HT1080 (cell line): ENCODE measurements at regions not wholly inside any gene's neighbourhood (a gene's known extent, or its start where the extent isn't known, plus 50 kb on each side); places are given as distances from the start of the nearest gene placed in this dataset.
"Not testable (repeated sequence)": the region's sequence is repeated elsewhere in the genome, so short reads cannot be mapped to it uniquely, and the experiment has no call there.

ENCODE experiments used
- DNase-seq: peaks from one replicate; pipeline ENCODE4 v3.0.0-alpha.2; 2015; ENCODE audit warnings: low read depth

- DNase-seq: peak; percentile 67
Observed at GRCh38 chr18:4544142-4544541, 89.0 kb upstream of the DLGAP1 start.

- DNase-seq: no peak
Observed at GRCh38 chr18:4543711-4544110, 88.6 kb upstream of the DLGAP1 start.

- no peak for DNase-seq
Observed at GRCh38 chr18:4541588-4541987, 86.5 kb upstream of the DLGAP1 start.

GRCh38 chr18:4536447-4536846, 81.3 kb upstream of the DLGAP1 start:
- DNase-seq: no peak

GRCh38 chr18:4528405-4528804, 73.3 kb upstream of the DLGAP1 start:
- DNase-seq: no peak

GRCh38 chr18:4527826-4528225, 72.7 kb upstream of the DLGAP1 start:
- not testable (repeated sequence) for DNase-seq

GRCh38 chr18:4524096-4524495, 69.0 kb upstream of the DLGAP1 start:
- DNase-seq: no peak

GRCh38 chr18:4511166-4511565, 56.1 kb upstream of the DLGAP1 start:
- DNase-seq: no peak

- DNase-seq: no peak
Observed at GRCh38 chr18:4510711-4511110, 55.6 kb upstream of the DLGAP1 start.

GRCh38 chr18:4510160-4510559, 55.1 kb upstream of the DLGAP1 start:
- DNase-seq: no peak
